ENCODE measurements at regions not wholly inside any gene's neighbourhood (a gene's known extent, or its start where the extent isn't known, plus 50 kb on each side); places are given as distances from the start of the nearest gene placed in this dataset.

GRCh38 chr14:66121859-66122258, 364.3 kb upstream of the CCDC196 start:
- no peak for DNase-seq

GRCh38 chr14:66129224-66129623, 356.9 kb upstream of the CCDC196 start:
- DNase-seq = no peak

- DNase-seq = no peak
Observed at GRCh38 chr14:66131111-66131510, 355.1 kb upstream of the CCDC196 start.

GRCh38 chr14:66133666-66134065, 352.5 kb upstream of the CCDC196 start:
- DNase-seq = no peak

GRCh38 chr14:66135831-66136230, 350.3 kb upstream of the CCDC196 start:
- DNase-seq = no peak

- DNase-seq = no peak
Observed at GRCh38 chr14:66137081-66137480, 349.1 kb upstream of the CCDC196 start.

- no peak for DNase-seq
Observed at GRCh38 chr14:66139432-66139831, 346.7 kb upstream of the CCDC196 start.

- no peak for DNase-seq
Observed at GRCh38 chr14:66140213-66140918, 345.8 kb upstream of the CCDC196 start.

GRCh38 chr14:66140963-66141362, 345.2 kb upstream of the CCDC196 start:
- no peak for DNase-seq

- no peak for DNase-seq
Observed at GRCh38 chr14:66141733-66142132, 344.4 kb upstream of the CCDC196 start.

GRCh38 chr14:66143387-66144112, 342.6 kb upstream of the CCDC196 start:
- DNase-seq = no peak

GRCh38 chr14:66152302-66152701, 333.9 kb upstream of the CCDC196 start:
- no peak for DNase-seq

GRCh38 chr14:66152747-66153146, 333.4 kb upstream of the CCDC196 start:
- no peak for DNase-seq

GRCh38 chr14:66163023-66163422, 323.1 kb upstream of the CCDC196 start:
- DNase-seq = no peak

- DNase-seq = no peak
Observed at GRCh38 chr14:66165337-66165736, 320.8 kb upstream of the CCDC196 start.

- no peak for DNase-seq
Observed at GRCh38 chr14:66174453-66174891, 311.7 kb upstream of the CCDC196 start.

- DNase-seq = no peak
Observed at GRCh38 chr14:66177935-66178334, 308.2 kb upstream of the CCDC196 start.

- no peak for DNase-seq
Observed at GRCh38 chr14:66196670-66197069, 289.5 kb upstream of the CCDC196 start.

- DNase-seq = no peak
Observed at GRCh38 chr14:66197276-66197675, 288.9 kb upstream of the CCDC196 start.

- no peak for DNase-seq
Observed at GRCh38 chr14:66206554-66206953, 279.6 kb upstream of the CCDC196 start.

- no peak for DNase-seq
Observed at GRCh38 chr14:66216763-66217162, 269.4 kb upstream of the CCDC196 start.

- DNase-seq = no peak
Observed at GRCh38 chr14:66219886-66220285, 266.3 kb upstream of the CCDC196 start.

GRCh38 chr14:66224492-66225178, 261.5 kb upstream of the CCDC196 start:
- no peak for DNase-seq

- DNase-seq = no peak
Observed at GRCh38 chr14:66225337-66225736, 260.8 kb upstream of the CCDC196 start.
